ENCODE measurements at regions not wholly inside any gene's neighbourhood (a gene's known extent, or its start where the extent isn't known, plus 50 kb on each side); places are given as distances from the start of the nearest gene placed in this dataset.

- H3K4me1 ChIP-seq, result no peaks in the 10 kb centered on the region
- no peaks in the 10 kb centered on the region for H3K27me3 ChIP-seq
- 82 to 86% methylated on average over 9 of the region's 9 CpGs for WGBS, 2 donors
- no peak overlapping the region for H3K4me3 ChIP-seq
- no peak overlapping the region for H3K27ac ChIP-seq
- no peaks in the 10 kb centered on the region for H3K36me3 ChIP-seq
- no peak for TF ChIP-seq CTCF (IDR thresholded peaks at IDR 0.05)
- FAIRE-seq, result no peak
- DNase-seq, result no peak
- intact Hi-C loops (cut with DNase I), result no loop called here
- no peaks in the 10 kb centered on the region for H3K9me3 ChIP-seq
- no peak for ATAC-seq
Measured at GRCh38 chr6:11320914-11321597, 88.6 kb upstream of the NEDD9 start.

GRCh38 chr6:11318835-11319813 is 86.7 kb upstream of the NEDD9 start:
- Histone ChIP-seq H3K9me3 (no peaks in the 10 kb centered on the region), H3K4me3 (no peak overlapping the region), H3K4me1 (no peaks in the 10 kb centered on the region), H3K27me3 (no peaks in the 10 kb centered on the region), H3K27ac (no peak overlapping the region), H3K36me3 (no peaks in the 10 kb centered on the region)
- FAIRE-seq, result no peak
- intact Hi-C loops (cut with DNase I), result no loop called here
- TF ChIP-seq CTCF (IDR thresholded peaks at IDR 0.05), result no peak
- 86 to 90% methylated on average over 9 of the region's 9 CpGs for WGBS, 2 donors
- no peak for ATAC-seq
- no peak for DNase-seq

GRCh38 chr6:11317885-11318771 is 85.7 kb upstream of the NEDD9 start:
- no peak overlapping the region for H3K27ac ChIP-seq
- no peak for TF ChIP-seq CTCF (IDR thresholded peaks at IDR 0.05)
- 81 to 84% methylated on average over 11 of the region's 11 CpGs for WGBS, 2 donors
- H3K4me3 ChIP-seq, result no peak overlapping the region
- no peaks in the 10 kb centered on the region for H3K36me3 ChIP-seq
- no peaks in the 10 kb centered on the region for H3K9me3 ChIP-seq
- H3K4me1 ChIP-seq, result no peaks in the 10 kb centered on the region
- FAIRE-seq (peak; percentile 17), ATAC-seq (peak in 3 of 4 donors; percentile 66 to 82 (median 82)), DNase-seq (peak in 1 of 6 donors; percentile 43)
- H3K27me3 ChIP-seq, result no peaks in the 10 kb centered on the region
- intact Hi-C loops (cut with DNase I), result no loop called here

GRCh38 chr6:11315743-11316437 is 83.4 kb upstream of the NEDD9 start:
- intact Hi-C loops (cut with DNase I), result no loop called here
- ATAC-seq, result peak in 3 of 4 donors; percentile 36 to 37 (median 37)
- no peak overlapping the region for H3K27ac ChIP-seq

More at GRCh38 chr6:11315743-11316437, 83.4 kb upstream of the NEDD9 start:
- TF ChIP-seq CTCF (IDR thresholded peaks at IDR 0.05), result no peak
- Histone ChIP-seq H3K36me3 (no peaks in the 10 kb centered on the region), H3K27me3 (no peaks in the 10 kb centered on the region), H3K4me3 (no peak overlapping the region), H3K4me1 (no peaks in the 10 kb centered on the region), H3K9me3 (no peaks in the 10 kb centered on the region)
- no peak for FAIRE-seq
- WGBS, 2 donors, result 67 to 75% methylated on average over 5 of the region's 5 CpGs
- no peak for DNase-seq

Data from pancreas (tissue), 10 donors.